Hepatocyte (in vitro differentiated cells): ENCODE measurements at regions not wholly inside any gene's neighbourhood (a gene's known extent, or its start where the extent isn't known, plus 50 kb on each side); places are given as distances from the start of the nearest gene placed in this dataset.

Source experiments
- DNase-seq: peaks from one replicate; pipeline ENCODE4 v3.0.0-alpha.2; 2016; ENCODE audit warnings: low spot score
- H2AFZ ChIP-seq: fragments of 200-600 bp; sonication (generic); 2 replicates; pipeline ENCODE4 v1.6.0; 2016; ENCODE audit warnings: antibody characterized with exemption, mild to moderate bottlenecking
- H3K27ac ChIP-seq: fragments of 200-600 bp; sonication (generic); 2 replicates; pipeline ENCODE4 v1.5.1; 2016; ENCODE audit warnings: mild to moderate bottlenecking
- H3K27me3 ChIP-seq: fragments of 200-600 bp; sonication (generic); 2 replicates; pipeline ENCODE4 v1.6.1; 2016
- H3K36me3 ChIP-seq: fragments of 200-600 bp; sonication (generic); replicated peaks from 2 replicates; pipeline ENCODE4 v1.5.1; 2016; ENCODE audit warnings: low read depth; ENCODE audit not compliant: insufficient read depth
- H3K4me1 ChIP-seq: fragments of 200-600 bp; sonication (generic); 2 replicates; pipeline ENCODE4 v1.5.1; 2016; ENCODE audit warnings: mild to moderate bottlenecking, moderate library complexity; ENCODE audit not compliant: insufficient read depth
- H3K4me2 ChIP-seq: fragments of 200-600 bp; sonication (generic); 2 replicates; pipeline ENCODE4 v1.6.0; 2016
- H3K4me3 ChIP-seq: fragments of 200-600 bp; sonication (generic); 2 replicates; pipeline ENCODE4 v1.5.1; 2016; ENCODE audit warnings: mild to moderate bottlenecking
- H3K79me2 ChIP-seq: fragments of 200-600 bp; sonication (generic); 2 replicates; pipeline ENCODE4 v1.6.0; 2017; ENCODE audit warnings: mild to moderate bottlenecking
- H3K9me2 ChIP-seq: fragments of 200-600 bp; sonication (generic); replicated peaks from 2 replicates; pipeline ENCODE4 v1.6.0; 2017; ENCODE audit warnings: mild to moderate bottlenecking; ENCODE audit not compliant: insufficient read depth
- H3K9me3 ChIP-seq: fragments of 200-600 bp; sonication (generic); 2 replicates; pipeline ENCODE4 v1.5.1; 2016; ENCODE audit warnings: low read depth, mild to moderate bottlenecking
- H4K20me1 ChIP-seq: fragments of 200-600 bp; sonication (generic); 2 replicates; pipeline ENCODE4 v1.6.0; 2016; ENCODE audit warnings: mild to moderate bottlenecking; ENCODE audit not compliant: insufficient read depth, poor library complexity, severe bottlenecking
- CTCF ChIP-seq: fragments of 200-600 bp; sonication (generic); IDR thresholded peaks from 2 replicates; pipeline ENCODE4 v1.5.1; 2016; ENCODE audit warnings: antibody characterized with exemption, mild to moderate bottlenecking; ENCODE audit not compliant: poor library complexity
- EZH2 ChIP-seq: fragments of 200-600 bp; sonication (generic); IDR thresholded peaks from 2 replicates; pipeline ENCODE4 v1.6.1; 2016; ENCODE audit warnings: antibody characterized with exemption, mild to moderate bottlenecking, borderline replicate concordance
- EZH2phosphoT487 ChIP-seq: fragments of 200-600 bp; sonication (generic); IDR thresholded peaks from one replicate; pipeline ENCODE4 v1.6.1; 2018; ENCODE audit warnings: antibody characterized with exemption, mild to moderate bottlenecking, low read depth, moderate library complexity; ENCODE audit not compliant: unreplicated experiment, severe bottlenecking
- WGBS: methylation state at CpG from one replicate; pipeline ENCODE4 v1.1.6; 2016; ENCODE audit warnings: low lambda C conversion rate; ENCODE audit errors: missing lambda C conversion rate; 5-methylcytosine and 5-hydroxymethylcytosine counted together

GRCh38 chr15:98207928-98208327 lies 247.4 kb downstream of the ARRDC4 start:
- no peak for TF ChIP-seq EZH2phosphoT487
- H3K4me2 ChIP-seq: no peak overlapping the region
- DNase-seq: no peak
- no peaks in the 10 kb centered on the region for H3K4me1 ChIP-seq
- WGBS: 94% methylated on average over 4 of the region's 4 CpGs
- H2AFZ ChIP-seq: no peak overlapping the region
- H3K9me3 ChIP-seq: no peaks in the 10 kb centered on the region
- no peaks in the 10 kb centered on the region for H3K36me3 ChIP-seq
- H3K27ac ChIP-seq: no peak overlapping the region
- no peaks in the 10 kb centered on the region for H3K27me3 ChIP-seq
- H4K20me1 ChIP-seq: no peaks in the 10 kb centered on the region
- no peaks in the 10 kb centered on the region for H3K79me2 ChIP-seq
- H3K4me3 ChIP-seq: no peak overlapping the region
- H3K9me2 ChIP-seq: no peaks in the 10 kb centered on the region

GRCh38 chr15:98213346-98213979 lies 253.0 kb downstream of the ARRDC4 start:
- Histone ChIP-seq H3K4me2 (no peak overlapping the region), H2AFZ (no peak overlapping the region), H3K9me2 (no peaks in the 10 kb centered on the region), H3K9me3 (no peaks in the 10 kb centered on the region), H3K27me3 (no peaks in the 10 kb centered on the region), H3K4me1 (no peaks in the 10 kb centered on the region), H3K79me2 (no peaks in the 10 kb centered on the region), H3K4me3 (no peak overlapping the region), H4K20me1 (no peaks in the 10 kb centered on the region), H3K36me3 (no peaks in the 10 kb centered on the region), H3K27ac (no peak overlapping the region)
- 79% methylated on average over 6 of the region's 6 CpGs for WGBS
- no peak for DNase-seq
- TF ChIP-seq EZH2phosphoT487 (no peak), CTCF (no peak), EZH2 (no peak)

GRCh38 chr15:98216166-98216565 lies 255.7 kb downstream of the ARRDC4 start:
- Histone ChIP-seq H3K27me3 (no peaks in the 10 kb centered on the region), H3K9me3 (no peaks in the 10 kb centered on the region), H3K36me3 (no peaks in the 10 kb centered on the region), H3K4me3 (no peak overlapping the region), H3K4me1 (no peaks in the 10 kb centered on the region), H2AFZ (no peak overlapping the region), H3K27ac (no peak overlapping the region), H3K79me2 (no peaks in the 10 kb centered on the region), H3K9me2 (no peaks in the 10 kb centered on the region), H3K4me2 (no peak overlapping the region), H4K20me1 (no peaks in the 10 kb centered on the region)
- TF ChIP-seq EZH2phosphoT487: no peak
- no peak for TF ChIP-seq CTCF
- no peak for TF ChIP-seq EZH2
- WGBS: 61% methylated on average over 4 of the region's 4 CpGs
- DNase-seq: no peak

GRCh38 chr15:98217356-98217755 lies 256.9 kb downstream of the ARRDC4 start:
- WGBS: 83% methylated on average over 6 of the region's 6 CpGs
- TF ChIP-seq EZH2phosphoT487 (no peak), CTCF (no peak), EZH2 (no peak)
- no peaks in the 10 kb centered on the region for H3K9me2 ChIP-seq
- no peaks in the 10 kb centered on the region for H3K9me3 ChIP-seq
- H4K20me1 ChIP-seq: no peaks in the 10 kb centered on the region
- no peaks in the 10 kb centered on the region for H3K4me1 ChIP-seq
- H3K4me2 ChIP-seq: no peak overlapping the region
- H3K36me3 ChIP-seq: no peaks in the 10 kb centered on the region
- no peak overlapping the region for H3K4me3 ChIP-seq
- no peak overlapping the region for H2AFZ ChIP-seq
- no peaks in the 10 kb centered on the region for H3K79me2 ChIP-seq
- H3K27me3 ChIP-seq: no peaks in the 10 kb centered on the region
- no peak for DNase-seq
- no peak overlapping the region for H3K27ac ChIP-seq
